NCI-H226 (cell line): ENCODE measurements at regions not wholly inside any gene's neighbourhood (a gene's known extent, or its start where the extent isn't known, plus 50 kb on each side); places are given as distances from the start of the nearest gene placed in this dataset.
A peak's percentile ranks its signal among the peaks of the same experiment; 100 is the strongest.

Experiments
- DNase-seq: peaks from one replicate; pipeline ENCODE4 v3.0.0-alpha.2; 2015

- peak; percentile 68 for DNase-seq
Measured at GRCh38 chr11:109864834-109865547, 228.2 kb upstream of the ZC3H12C start.

- DNase-seq, result no peak
Measured at GRCh38 chr11:109865548-109866186, 227.5 kb upstream of the ZC3H12C start.

- no peak for DNase-seq
Measured at GRCh38 chr11:109867784-109868183, 225.4 kb upstream of the ZC3H12C start.

GRCh38 chr11:109869536-109869935 is 223.7 kb upstream of the ZC3H12C start:
- DNase-seq, result no peak

GRCh38 chr11:109870297-109870696 is 222.9 kb upstream of the ZC3H12C start:
- DNase-seq, result no peak

GRCh38 chr11:109877043-109877442 is 216.1 kb upstream of the ZC3H12C start:
- no peak for DNase-seq

- no peak for DNase-seq
Measured at GRCh38 chr11:109884501-109884900, 208.7 kb upstream of the ZC3H12C start.

- DNase-seq, result no peak
Measured at GRCh38 chr11:109885006-109885405, 208.2 kb upstream of the ZC3H12C start.

- DNase-seq, result no peak
Measured at GRCh38 chr11:109892321-109892794, 200.8 kb upstream of the ZC3H12C start.

- no peak for DNase-seq
Measured at GRCh38 chr11:109894242-109894641, 198.9 kb upstream of the ZC3H12C start.

- no peak for DNase-seq
Measured at GRCh38 chr11:109898592-109898991, 194.6 kb upstream of the ZC3H12C start.

GRCh38 chr11:109902764-109903433 is 190.3 kb upstream of the ZC3H12C start:
- DNase-seq, result no peak

GRCh38 chr11:109911488-109911887 is 181.7 kb upstream of the ZC3H12C start:
- no peak for DNase-seq

- no peak for DNase-seq
Measured at GRCh38 chr11:109914038-109914437, 179.2 kb upstream of the ZC3H12C start.

- DNase-seq, result no peak
Measured at GRCh38 chr11:109914809-109915653, 178.2 kb upstream of the ZC3H12C start.

GRCh38 chr11:109926941-109927340 is 166.3 kb upstream of the ZC3H12C start:
- no peak for DNase-seq

- no peak for DNase-seq
Measured at GRCh38 chr11:109929308-109929707, 163.9 kb upstream of the ZC3H12C start.

GRCh38 chr11:109933126-109933525 is 160.1 kb upstream of the ZC3H12C start:
- DNase-seq, result peak; percentile 83

GRCh38 chr11:109934151-109934550 is 159.0 kb upstream of the ZC3H12C start:
- DNase-seq, result peak; percentile 44

GRCh38 chr11:109936661-109937180 is 156.5 kb upstream of the ZC3H12C start:
- no peak for DNase-seq

GRCh38 chr11:109937968-109938367 is 155.2 kb upstream of the ZC3H12C start:
- no peak for DNase-seq

- peak; percentile 64 for DNase-seq
Measured at GRCh38 chr11:109939166-109939810, 153.9 kb upstream of the ZC3H12C start.
